Tibial nerve (tissue), 4 donors: ENCODE measurements at regions not wholly inside any gene's neighbourhood (a gene's known extent, or its start where the extent isn't known, plus 50 kb on each side); places are given as distances from the start of the nearest gene placed in this dataset.

Experiments
- EP300 ChIP-seq, 2 donors: sonication (generic); formaldehyde crosslinking; IDR thresholded peaks; one replicate each; pipeline ENCODE4 v1.6.1; 2017; ENCODE audit warnings: antibody characterized with exemption in 2 of 2, mild to moderate bottlenecking in 1 of 2
- POLR2A ChIP-seq, 2 donors: fragments of 450-650 bp; IDR thresholded peaks; one replicate each; pipeline ENCODE4 v1.6.1; 2017; ENCODE audit warnings: antibody characterized with exemption in 2 of 2, mild to moderate bottlenecking in 2 of 2, moderate library complexity in 2 of 2
- TF ChIP-seq, protein P1 (sequence below), 5 experiments: fragments of 200-600 bp in 3 of 5; fragments of 450-650 bp in 2 of 5; sonication (generic) in 3 of 5; IDR thresholded peaks; one replicate each; pipeline ENCODE4 v1.5.1; 2016 to 2019; ENCODE audit warnings: antibody characterized with exemption in 5 of 5, mild to moderate bottlenecking in 3 of 5, moderate library complexity in 2 of 5

DNA sequence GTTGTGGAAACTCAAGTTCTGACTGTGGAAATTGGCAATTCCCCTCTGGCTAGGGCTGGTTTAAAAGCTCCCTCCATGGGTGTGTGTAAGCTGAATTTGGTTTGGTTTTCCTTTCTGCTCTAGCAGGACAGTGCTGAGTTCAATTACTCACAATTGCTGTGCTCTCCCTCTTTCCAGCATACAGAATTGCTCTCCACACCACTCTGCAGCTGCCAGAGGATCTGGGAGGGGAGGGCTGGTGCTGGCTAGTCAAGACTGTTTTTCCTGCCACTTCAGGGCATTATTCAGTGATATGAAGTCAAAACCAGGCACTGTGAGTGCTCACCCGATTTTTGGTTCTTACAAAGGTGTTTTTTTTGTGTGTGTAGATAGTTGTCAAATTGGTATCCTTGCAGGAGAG, 336.9 kb upstream of the SLC24A2 start:
- TF ChIP-seq, protein P1, sequence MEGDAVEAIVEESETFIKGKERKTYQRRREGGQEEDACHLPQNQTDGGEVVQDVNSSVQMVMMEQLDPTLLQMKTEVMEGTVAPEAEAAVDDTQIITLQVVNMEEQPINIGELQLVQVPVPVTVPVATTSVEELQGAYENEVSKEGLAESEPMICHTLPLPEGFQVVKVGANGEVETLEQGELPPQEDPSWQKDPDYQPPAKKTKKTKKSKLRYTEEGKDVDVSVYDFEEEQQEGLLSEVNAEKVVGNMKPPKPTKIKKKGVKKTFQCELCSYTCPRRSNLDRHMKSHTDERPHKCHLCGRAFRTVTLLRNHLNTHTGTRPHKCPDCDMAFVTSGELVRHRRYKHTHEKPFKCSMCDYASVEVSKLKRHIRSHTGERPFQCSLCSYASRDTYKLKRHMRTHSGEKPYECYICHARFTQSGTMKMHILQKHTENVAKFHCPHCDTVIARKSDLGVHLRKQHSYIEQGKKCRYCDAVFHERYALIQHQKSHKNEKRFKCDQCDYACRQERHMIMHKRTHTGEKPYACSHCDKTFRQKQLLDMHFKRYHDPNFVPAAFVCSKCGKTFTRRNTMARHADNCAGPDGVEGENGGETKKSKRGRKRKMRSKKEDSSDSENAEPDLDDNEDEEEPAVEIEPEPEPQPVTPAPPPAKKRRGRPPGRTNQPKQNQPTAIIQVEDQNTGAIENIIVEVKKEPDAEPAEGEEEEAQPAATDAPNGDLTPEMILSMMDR (IDR thresholded peaks at IDR 0.05), result no peak
- TF ChIP-seq POLR2A (IDR thresholded peaks at IDR 0.05) (no peak), EP300 (IDR thresholded peaks at IDR 0.05) (no peak)
